ENCODE measurements at regions not wholly inside any gene's neighbourhood (a gene's known extent, or its start where the extent isn't known, plus 50 kb on each side); places are given as distances from the start of the nearest gene placed in this dataset.
"Not testable (repeated sequence)": the region's sequence is repeated elsewhere in the genome, so short reads cannot be mapped to it uniquely, and the experiment has no call there.

DNA sequence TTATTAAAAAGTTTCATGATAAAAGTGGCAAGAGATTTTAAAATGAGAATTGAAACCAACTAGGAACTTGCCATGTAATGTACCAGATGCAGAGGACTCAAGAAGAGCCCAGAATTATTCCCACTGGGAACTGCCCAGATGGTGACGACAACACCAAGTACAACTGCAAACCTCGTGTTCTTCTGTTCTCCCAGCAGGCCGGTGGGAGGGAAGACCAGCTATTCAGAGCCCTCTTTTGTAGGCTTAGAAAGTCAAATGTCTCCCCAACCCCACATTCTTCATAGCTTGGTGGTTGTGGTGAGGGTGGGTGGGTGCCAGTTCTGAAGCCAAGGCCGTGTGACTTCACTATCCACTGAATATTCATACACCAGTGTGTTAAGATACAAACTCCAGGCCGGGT is 54.3 kb upstream of the ITGB1 start:
- no peak overlapping the region for H3K4me3 ChIP-seq (replicated peaks; ENCODE audit: low read depth, low read length)
- no peak for DNase-seq (ENCODE audit: low read depth)
- TF ChIP-seq, protein P1, sequence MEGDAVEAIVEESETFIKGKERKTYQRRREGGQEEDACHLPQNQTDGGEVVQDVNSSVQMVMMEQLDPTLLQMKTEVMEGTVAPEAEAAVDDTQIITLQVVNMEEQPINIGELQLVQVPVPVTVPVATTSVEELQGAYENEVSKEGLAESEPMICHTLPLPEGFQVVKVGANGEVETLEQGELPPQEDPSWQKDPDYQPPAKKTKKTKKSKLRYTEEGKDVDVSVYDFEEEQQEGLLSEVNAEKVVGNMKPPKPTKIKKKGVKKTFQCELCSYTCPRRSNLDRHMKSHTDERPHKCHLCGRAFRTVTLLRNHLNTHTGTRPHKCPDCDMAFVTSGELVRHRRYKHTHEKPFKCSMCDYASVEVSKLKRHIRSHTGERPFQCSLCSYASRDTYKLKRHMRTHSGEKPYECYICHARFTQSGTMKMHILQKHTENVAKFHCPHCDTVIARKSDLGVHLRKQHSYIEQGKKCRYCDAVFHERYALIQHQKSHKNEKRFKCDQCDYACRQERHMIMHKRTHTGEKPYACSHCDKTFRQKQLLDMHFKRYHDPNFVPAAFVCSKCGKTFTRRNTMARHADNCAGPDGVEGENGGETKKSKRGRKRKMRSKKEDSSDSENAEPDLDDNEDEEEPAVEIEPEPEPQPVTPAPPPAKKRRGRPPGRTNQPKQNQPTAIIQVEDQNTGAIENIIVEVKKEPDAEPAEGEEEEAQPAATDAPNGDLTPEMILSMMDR (IDR thresholded peaks at IDR 0.05; ENCODE audit: low read length, missing control alignments): no peak

DNA sequence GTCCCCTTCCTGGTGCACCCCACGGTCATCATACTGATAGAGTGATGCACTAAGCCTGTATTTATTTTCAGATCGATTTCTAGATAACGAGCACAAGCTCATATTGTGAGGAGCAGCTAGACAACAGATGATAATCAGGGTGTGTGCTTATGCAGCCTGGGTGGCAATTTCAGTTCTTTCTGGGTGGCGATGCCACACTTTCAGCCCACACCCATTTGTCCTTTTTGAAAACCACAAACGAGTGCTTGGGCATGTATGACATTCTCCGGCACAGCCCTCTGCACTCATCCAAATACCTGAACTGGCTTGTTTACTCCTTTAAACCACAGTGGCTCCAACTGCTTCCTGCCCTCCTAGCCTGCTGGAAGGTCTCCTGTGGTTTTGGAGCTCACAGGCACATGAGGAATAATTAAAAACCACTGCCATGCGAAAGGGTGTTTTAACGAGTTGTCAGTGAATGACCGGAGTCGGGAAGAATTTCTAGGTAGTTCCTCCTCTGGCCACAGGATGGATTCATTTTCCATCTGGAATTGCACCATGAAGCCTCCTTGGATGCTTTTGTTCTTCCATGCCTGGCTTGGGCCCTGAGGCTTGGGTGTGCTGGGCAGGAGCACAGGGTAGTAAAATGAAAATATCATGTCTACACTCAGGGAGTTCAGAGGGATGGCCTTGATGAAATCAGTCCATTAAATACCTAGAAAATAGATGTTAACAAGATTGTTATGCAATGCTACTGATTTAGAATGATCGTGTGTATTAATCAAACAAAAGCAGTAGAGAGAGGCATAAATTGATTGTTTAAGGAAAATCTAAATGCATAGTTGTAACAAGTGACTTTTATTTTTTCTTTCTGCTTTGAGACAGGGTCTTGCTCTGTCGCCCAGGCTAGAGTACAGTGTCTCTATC is 52.4 kb upstream of the ITGB1 start:
- TF ChIP-seq, protein P1 (IDR thresholded peaks at IDR 0.05; ENCODE audit: low read length, missing control alignments): peak; percentile 58
- no peak overlapping the region for H3K4me3 ChIP-seq (replicated peaks; ENCODE audit: low read depth, low read length)
- DNase-seq (ENCODE audit: low read depth): peak; percentile 72

DNA sequence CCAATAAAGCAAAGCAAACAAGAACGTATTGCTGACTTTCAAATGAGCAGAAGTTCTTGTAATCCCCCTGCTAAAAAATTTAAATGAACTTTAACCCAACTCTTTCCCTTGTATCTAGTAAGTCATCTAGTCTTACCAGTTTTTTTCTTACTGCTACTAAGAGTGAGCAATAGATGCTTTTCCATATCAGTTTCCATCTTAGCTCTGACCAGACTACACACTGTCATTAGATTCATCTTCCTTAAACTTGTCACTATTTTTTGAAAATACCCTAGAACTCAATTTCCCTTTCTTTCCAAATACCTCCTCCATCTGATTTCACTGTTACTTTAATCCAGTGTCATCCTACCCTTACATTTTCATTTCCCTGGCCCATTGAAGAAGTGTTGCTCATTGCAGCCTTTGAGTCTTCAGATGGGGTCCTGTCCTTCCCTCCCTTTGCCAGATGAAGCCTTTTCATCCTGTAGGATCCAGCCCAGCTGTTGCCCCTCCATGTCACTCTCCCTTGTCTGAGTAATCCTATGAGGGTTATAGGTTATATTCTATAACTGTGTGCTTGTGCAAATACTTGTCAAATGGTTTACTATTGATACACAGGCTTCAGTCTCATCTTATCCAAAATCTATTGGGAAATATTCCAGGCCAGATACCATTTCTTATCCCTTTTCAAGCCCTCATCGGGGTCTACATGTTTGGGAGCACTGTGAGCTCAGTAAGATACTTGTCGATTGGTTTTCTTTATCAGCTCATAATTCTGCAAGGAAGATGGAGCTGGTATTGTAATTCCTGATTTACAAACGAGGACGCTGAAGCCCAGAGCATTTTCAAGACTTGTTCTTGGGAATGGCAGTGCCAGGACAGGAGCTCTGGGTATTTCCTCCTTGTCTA is 51.5 kb upstream of the ITGB1 start:
- TF ChIP-seq, protein P1 (IDR thresholded peaks at IDR 0.05; ENCODE audit: low read length, missing control alignments): no peak
- DNase-seq (ENCODE audit: low read depth): no peak
- H3K4me3 ChIP-seq (replicated peaks; ENCODE audit: low read depth, low read length): no peak overlapping the region

DNA sequence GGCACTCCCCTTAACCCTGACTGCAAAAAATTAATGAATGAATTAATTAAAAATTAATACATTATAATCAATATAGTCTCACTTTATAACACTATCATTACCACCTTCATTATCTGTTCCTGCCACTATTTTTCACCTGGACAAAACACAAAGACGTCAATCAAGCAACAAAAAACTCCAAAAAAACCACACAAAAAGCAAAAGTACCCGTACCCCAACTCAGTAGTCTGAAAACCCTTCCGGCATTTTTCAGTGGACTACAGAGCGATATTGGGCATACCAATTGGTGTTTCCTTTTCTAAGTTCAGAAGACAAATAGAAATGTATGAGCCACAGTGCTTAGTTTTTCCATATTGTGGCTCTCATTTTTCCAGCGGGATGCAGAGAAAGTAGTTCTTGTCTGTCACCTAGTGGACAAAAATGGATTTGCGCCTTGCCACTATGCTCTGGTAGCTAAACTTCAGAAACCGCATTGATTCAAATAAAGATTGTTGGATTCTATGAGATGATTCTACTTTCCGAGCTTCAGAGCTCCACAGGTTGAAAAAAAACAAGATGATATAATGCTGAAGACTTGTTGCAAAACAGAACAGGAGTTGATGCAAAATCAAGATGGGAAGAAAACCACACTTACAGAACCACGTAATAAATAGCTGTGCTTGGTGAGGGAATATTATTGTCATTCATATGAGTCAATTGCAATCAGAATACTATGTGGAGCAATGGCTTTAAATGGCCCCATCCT is 50.6 kb upstream of the ITGB1 start:
- TF ChIP-seq, protein P1 (IDR thresholded peaks at IDR 0.05; ENCODE audit: low read length, missing control alignments): no peak
- no peak overlapping the region for H3K4me3 ChIP-seq (replicated peaks; ENCODE audit: low read depth, low read length)
- DNase-seq (ENCODE audit: low read depth): peak; percentile 91

DNA sequence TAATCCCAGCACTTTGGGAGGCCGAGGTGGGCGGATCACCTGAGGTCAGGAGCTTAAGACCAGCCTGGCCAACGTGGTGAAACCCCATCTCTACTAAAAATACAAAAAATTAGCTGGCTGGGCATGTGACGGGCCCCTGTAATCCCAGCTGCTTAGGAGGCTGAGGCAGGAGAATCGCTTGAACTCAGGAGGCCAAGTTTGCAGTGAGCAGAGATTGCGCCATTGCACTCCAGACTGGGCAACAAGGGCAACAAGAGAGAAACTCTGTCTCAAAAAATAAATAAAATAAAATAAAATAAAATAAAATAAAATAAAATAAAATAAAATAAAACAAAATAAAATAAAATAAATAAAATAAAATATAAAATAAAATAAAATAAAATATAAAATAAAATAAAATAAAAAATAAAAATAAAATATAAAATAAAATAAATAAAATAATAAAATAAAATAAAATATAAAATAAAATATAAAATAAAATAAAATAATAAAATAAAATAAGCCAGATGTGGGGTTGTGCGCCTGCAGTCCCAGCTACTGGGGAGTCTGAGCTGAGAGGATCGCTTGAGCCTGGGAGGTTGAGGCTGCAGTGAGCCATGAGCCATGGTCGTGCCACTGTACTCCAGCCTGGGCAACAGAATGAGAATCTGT is 49.8 kb upstream of the ITGB1 start:
- DNase-seq (ENCODE audit: low read depth); H3K4me3 ChIP-seq (replicated peaks; ENCODE audit: low read depth, low read length): not testable (repeated sequence)

All from fibroblast of pulmonary artery (primary cell).